A549 (cell line): ENCODE measurements at regions not wholly inside any gene's neighbourhood (a gene's known extent, or its start where the extent isn't known, plus 50 kb on each side); places are given as distances from the start of the nearest gene placed in this dataset.

Experiments
- ATAC-seq, 2 experiments: fragments of 200-7000 bp in 1 of 2; fragments of >200 bp in 1 of 2; cut with Nextera tagmentation in 1 of 2; cut with Tn5 transposase in 1 of 2; 3 replicates each; pipeline versions ENCODE4 v1.8.0 to v1.9.1; 2018 to 2020; ENCODE audit warnings: mild to moderate bottlenecking in 1 of 2, moderate library complexity in 1 of 2
- CTCF ChIA-PET: fragments of 300-600 bp; sonication (Branson Sonifier 250); formaldehyde crosslinking; extraction: SDS; loops from one replicate; lab custom pipeline; 2021; ENCODE audit warnings: antibody characterized with exemption, inconsistent platforms; lab: Yijun Ruan, JAX
- POLR2A ChIA-PET: fragments of 350-600 bp; formaldehyde crosslinking; extraction: SDS; loops from one replicate; lab custom pipeline; 2021; ENCODE audit warnings: antibody characterized with exemption, inconsistent platforms; lab: Yijun Ruan, JAX
- DNase-seq, 2 experiments: peaks; one replicate each; pipeline versions ENCODE4 v3.0.0 to v3.0.0-alpha.2; 2011 to 2016; ENCODE audit warnings: low read depth in 1 of 2, low spot score in 1 of 2
- FAIRE-seq: peaks from 2 replicates; lab custom pipeline; 2011; peaks lifted over from hg19 to GRCh38; lab: Jason Lieb, UNC
- H3K27ac ChIP-seq, 2 experiments: fragments of >200 bp; sonication (Bioruptor Twin); formaldehyde crosslinking; 3 replicates each; pipeline ENCODE4 v1.5.1; 2016 to 2017
- H3K4me1 ChIP-seq: fragments of >200 bp; sonication (Bioruptor Twin); formaldehyde crosslinking; 3 replicates; pipeline ENCODE4 v1.6.1; 2016
- H3K4me2 ChIP-seq: fragments of >200 bp; sonication (Bioruptor Twin); formaldehyde crosslinking; 3 replicates; pipeline ENCODE4 v1.6.1; 2016
- H3K4me3 ChIP-seq: fragments of >200 bp; sonication (Bioruptor Twin); formaldehyde crosslinking; 3 replicates; pipeline ENCODE4 v1.5.1; 2016
- H3K9me3 ChIP-seq: fragments of >200 bp; sonication (Bioruptor Twin); formaldehyde crosslinking; 3 replicates; pipeline ENCODE4 v1.6.1; 2016
- ATOH8 ChIP-seq: fragments of 250-450 bp; sonication (Bioruptor Pico); IDR thresholded peaks from 2 replicates; pipeline ENCODE4 v1.5.0; 2020; ENCODE audit warnings: low read depth, mild to moderate bottlenecking, moderate library complexity
- BHLHE40 ChIP-seq: IDR thresholded peaks from 2 replicates; pipeline ENCODE4 v1.6.1; 2012; ENCODE audit warnings: low read depth, low read length, inconsistent platforms
- CBX2 ChIP-seq: fragments of 200-600 bp; sonication (generic); IDR thresholded peaks from 2 replicates; pipeline ENCODE4 v1.6.1; 2016; ENCODE audit warnings: low read depth, mild to moderate bottlenecking, borderline replicate concordance
- CBX8 ChIP-seq: fragments of 200-600 bp; sonication (generic); IDR thresholded peaks from 2 replicates; pipeline ENCODE4 v1.6.1; 2016
- CEBPB ChIP-seq, 2 experiments: fragments of >200 bp in 1 of 2; sonication (Bioruptor Twin) in 1 of 2; formaldehyde crosslinking in 1 of 2; IDR thresholded peaks; 2 replicates each; pipeline ENCODE4 v1.6.1; 2012 to 2016
- EHF ChIP-seq: fragments of 250-450 bp; sonication (Bioruptor Pico); IDR thresholded peaks from 2 replicates; pipeline ENCODE4 v1.5.0; 2020; ENCODE audit warnings: mild to moderate bottlenecking
- EHMT2 ChIP-seq: fragments of 200-600 bp; sonication (generic); IDR thresholded peaks from 2 replicates; pipeline ENCODE4 v1.6.1; 2016; ENCODE audit warnings: antibody characterized with exemption, low read depth, mild to moderate bottlenecking, moderate library complexity
- FOSB ChIP-seq: fragments of 250-450 bp; sonication (Bioruptor Pico); IDR thresholded peaks from 2 replicates; pipeline ENCODE4 v1.5.0; 2020; ENCODE audit warnings: mild to moderate bottlenecking, moderate library complexity
- HDAC2 ChIP-seq: fragments of 200-600 bp; sonication (generic); IDR thresholded peaks from 2 replicates; pipeline ENCODE4 v1.6.1; 2016
- HEYL ChIP-seq: fragments of 250-450 bp; sonication (Bioruptor Pico); IDR thresholded peaks from 2 replicates; pipeline ENCODE4 v1.8.0; 2021; ENCODE audit warnings: mild to moderate bottlenecking, moderate library complexity
- HOXA7 ChIP-seq: fragments of 250-450 bp; sonication (Bioruptor Pico); IDR thresholded peaks from 2 replicates; pipeline ENCODE4 v1.5.0; 2020; ENCODE audit warnings: mild to moderate bottlenecking, moderate library complexity
- HOXB13 ChIP-seq: fragments of 250-450 bp; sonication (Bioruptor Pico); IDR thresholded peaks from 2 replicates; pipeline ENCODE4 v1.5.0; 2020; ENCODE audit warnings: low read depth, mild to moderate bottlenecking, moderate library complexity
- JUN ChIP-seq, 2 experiments: fragments of >200 bp; sonication (Bioruptor Twin); formaldehyde crosslinking; IDR thresholded peaks; 2 replicates in 1 of 2; 3 replicates in 1 of 2; pipeline ENCODE4 v1.6.1; 2016 to 2017
- KDM1A ChIP-seq: fragments of 200-600 bp; sonication (generic); IDR thresholded peaks from 2 replicates; pipeline ENCODE4 v1.6.1; 2016; ENCODE audit warnings: low read depth, mild to moderate bottlenecking
- KDM5A ChIP-seq: fragments of 200-600 bp; sonication (generic); IDR thresholded peaks from 2 replicates; pipeline ENCODE4 v1.6.1; 2016; ENCODE audit warnings: antibody characterized with exemption, mild to moderate bottlenecking
- MAFK ChIP-seq: fragments of 450-650 bp; IDR thresholded peaks from 2 replicates; pipeline ENCODE4 v1.6.1; 2014; ENCODE audit not compliant: partially characterized antibody
- MAX ChIP-seq: IDR thresholded peaks from 2 replicates; pipeline ENCODE4 v1.6.1; 2012
- MAZ ChIP-seq: fragments of 150-350 bp; IDR thresholded peaks from 2 replicates; pipeline ENCODE4 v1.6.1; 2014; ENCODE audit warnings: antibody characterized with exemption, low read depth, low read length, borderline replicate concordance
- NR3C1 ChIP-seq: fragments of >200 bp; sonication (Bioruptor Twin); formaldehyde crosslinking; IDR thresholded peaks from 3 replicates; pipeline ENCODE4 v1.6.1; 2017
- RAD21 ChIP-seq, 2 experiments: fragments of >200 bp in 1 of 2; sonication (Bioruptor Twin) in 1 of 2; formaldehyde crosslinking in 1 of 2; IDR thresholded peaks in 1 of 2; conservative IDR thresholded peaks in 1 of 2; 2 replicates in 1 of 2; 3 replicates in 1 of 2; pipeline ENCODE4 v1.6.1; 2012 to 2018; ENCODE audit warnings: inconsistent platforms in 1 of 2
- SREBF2 ChIP-seq: fragments of 450-650 bp; IDR thresholded peaks from 2 replicates; pipeline ENCODE4 v1.6.1; 2014; ENCODE audit warnings: mild to moderate bottlenecking, moderate library complexity
- WGBS: methylation state at CpG from one replicate; pipeline ENCODE4 v1.1.6; 2017; ENCODE audit errors: missing lambda C conversion rate; 5-methylcytosine and 5-hydroxymethylcytosine counted together
- TF ChIP-seq, protein P1 (sequence below): fragments of 250-450 bp; sonication (Bioruptor Pico); IDR thresholded peaks from 2 replicates; pipeline ENCODE4 v1.5.0; 2021; ENCODE audit warnings: mild to moderate bottlenecking, moderate library complexity, borderline replicate concordance

GRCh38 chr5:13218518-13218917 is 726.0 kb downstream of the DNAH5 start:
- ATAC-seq (peak; percentile 59 to 81; a peak in 3 of 6 replicates), DNase-seq (peak; percentile 1 to 14), FAIRE-seq (no peak)
- TF ChIP-seq RAD21 (conservative IDR thresholded peaks at IDR 0.05 in 1 of 2, IDR thresholded peaks at IDR 0.05 in 1 of 2) = peak in 1 of 2 experiments; percentile 27; a peak in 1 of 5 replicates
- TF ChIP-seq EHF (CRISPR knock-in tag) = no peak
- TF ChIP-seq HOXB13 (CRISPR knock-in tag) = no peak
- TF ChIP-seq FOSB (CRISPR knock-in tag) = no peak
- H3K4me1 ChIP-seq = no peaks in the 10 kb centered on the region
- H3K4me3 ChIP-seq = no peak overlapping the region
- CTCF ChIA-PET = interaction anchor here (1.2 to 2.5 kb wide), 2 partner anchors 260 to 262 kb away, joined by 3 to 7 read pairs; no protein-coding TSS in a partner anchor
- H3K4me2 ChIP-seq = no peak overlapping the region
- POLR2A ChIA-PET = no interaction called here
- 0% methylated on average over 2 of the region's 2 CpGs for WGBS
- H3K9me3 ChIP-seq = no peaks in the 10 kb centered on the region
- no peak overlapping the region for H3K27ac ChIP-seq

DNA sequence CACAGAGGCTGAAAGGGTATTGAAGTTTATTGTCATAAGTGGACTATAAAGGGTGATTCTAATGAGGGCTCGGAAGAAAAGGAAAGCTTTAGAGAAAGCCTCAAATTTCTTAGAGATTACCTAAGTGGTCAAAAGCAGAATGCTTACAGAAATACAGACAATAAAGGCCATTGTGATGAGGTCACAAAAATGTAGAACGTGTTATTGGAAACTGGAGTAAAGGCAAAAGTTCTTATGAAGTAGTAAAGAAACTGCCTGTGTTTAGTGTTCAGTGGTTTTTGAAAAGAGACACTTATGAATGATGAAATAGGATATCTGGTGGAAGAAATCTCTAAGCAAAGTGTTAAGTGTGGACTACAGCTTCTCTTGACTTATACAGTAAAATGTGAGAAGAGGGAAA is 726.9 kb downstream of the DNAH5 start:
- no peak for FAIRE-seq
- WGBS = 11% methylated on average over 2 of the region's 2 CpGs
- POLR2A ChIA-PET = no interaction called here
- TF ChIP-seq HOXA7 (CRISPR knock-in tag) (no peak), NR3C1 (no peak), KDM1A (no peak), CBX8 (no peak), MAFK (no peak), ATOH8 (CRISPR knock-in tag) (no peak), HEYL (no peak), BHLHE40 (no peak), SREBF2 (no peak), EHMT2 (no peak), MAX (no peak), CBX2 (no peak), HDAC2 (no peak), KDM5A (no peak)
- TF ChIP-seq, protein P1, sequence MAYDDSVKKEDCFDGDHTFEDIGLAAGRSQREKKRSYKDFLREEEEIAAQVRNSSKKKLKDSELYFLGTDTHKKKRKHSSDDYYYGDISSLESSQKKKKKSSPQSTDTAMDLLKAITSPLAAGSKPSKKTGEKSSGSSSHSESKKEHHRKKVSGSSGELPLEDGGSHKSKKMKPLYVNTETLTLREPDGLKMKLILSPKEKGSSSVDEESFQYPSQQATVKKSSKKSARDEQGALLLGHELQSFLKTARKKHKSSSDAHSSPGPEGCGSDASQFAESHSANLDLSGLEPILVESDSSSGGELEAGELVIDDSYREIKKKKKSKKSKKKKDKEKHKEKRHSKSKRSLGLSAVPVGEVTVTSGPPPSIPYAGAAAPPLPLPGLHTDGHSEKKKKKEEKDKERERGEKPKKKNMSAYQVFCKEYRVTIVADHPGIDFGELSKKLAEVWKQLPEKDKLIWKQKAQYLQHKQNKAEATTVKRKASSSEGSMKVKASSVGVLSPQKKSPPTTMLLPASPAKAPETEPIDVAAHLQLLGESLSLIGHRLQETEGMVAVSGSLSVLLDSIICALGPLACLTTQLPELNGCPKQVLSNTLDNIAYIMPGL = no peak
- no peak for DNase-seq
- H3K27ac ChIP-seq = no peak overlapping the region
- H3K4me2 ChIP-seq = no peak overlapping the region
- no peaks in the 10 kb centered on the region for H3K4me1 ChIP-seq
- H3K4me3 ChIP-seq = no peak overlapping the region
- no peaks in the 10 kb centered on the region for H3K9me3 ChIP-seq
- CTCF ChIA-PET = interaction anchor here (2.5 kb wide), 1 partner anchor 261 kb away, joined by 7 read pairs; no protein-coding TSS in a partner anchor
- no peak for ATAC-seq

GRCh38 chr5:13215806-13216205 is 728.7 kb downstream of the DNAH5 start:
- Histone ChIP-seq H3K4me1 (no peaks in the 10 kb centered on the region), H3K4me3 (no peak overlapping the region), H3K4me2 (no peak overlapping the region), H3K9me3 (no peaks in the 10 kb centered on the region), H3K27ac (no peak overlapping the region)
- ChIA-PET POLR2A (no interaction called here), CTCF (interaction anchor here (0.8 kb wide), 1 partner anchor 9 kb away, joined by 4 read pairs; no protein-coding TSS in a partner anchor)
- DNase-seq = no peak
- ATAC-seq = no peak
- no peak for FAIRE-seq
- TF ChIP-seq CEBPB (IDR thresholded peaks at IDR 0.05) = no peak
- TF ChIP-seq MAZ = no peak
- no peak for TF ChIP-seq JUN (IDR thresholded peaks at IDR 0.05)
- TF ChIP-seq HOXA7 (CRISPR knock-in tag) = no peak
- no peak for TF ChIP-seq MAX
